Spleen (tissue), 11 donors: ENCODE measurements at regions not wholly inside any gene's neighbourhood (a gene's known extent, or its start where the extent isn't known, plus 50 kb on each side); places are given as distances from the start of the nearest gene placed in this dataset.

Experiments
- DNase-seq: peaks from one replicate; pipeline ENCODE4 v3.0.0-alpha.2; 2020
- H3K27ac ChIP-seq, 8 donors: fragments of 200-600 bp; sonication (generic) in 7 of 8; 1 replicate in 4 of 8; 2 replicates in 4 of 8; pipeline versions ENCODE4 v1.5.0 to v1.8.0; 2016 to 2021; ENCODE audit warnings: inconsistent platforms in 4 of 8, mild to moderate bottlenecking in 4 of 8, moderate library complexity in 1 of 8
- H3K27me3 ChIP-seq, 7 donors: fragments of 200-600 bp; sonication (generic) in 6 of 7; replicated peaks in 1 of 7; 1 replicate in 4 of 7; 2 replicates in 3 of 7; pipeline versions ENCODE4 v1.5.0 to v1.8.0; 2016 to 2021; ENCODE audit warnings: inconsistent platforms in 3 of 7, mild to moderate bottlenecking in 1 of 7
- H3K36me3 ChIP-seq, 6 donors: fragments of 200-600 bp; sonication (generic) in 5 of 6; 1 replicate in 4 of 6; 2 replicates in 2 of 6; pipeline versions ENCODE4 v1.5.0 to v1.8.0; 2016 to 2021; ENCODE audit warnings: inconsistent platforms in 2 of 6
- H3K4me1 ChIP-seq, 6 donors: fragments of 200-600 bp; sonication (generic) in 5 of 6; 1 replicate in 3 of 6; 2 replicates in 3 of 6; pipeline versions ENCODE4 v1.5.0 to v1.8.0; 2016 to 2021; ENCODE audit warnings: inconsistent platforms in 3 of 6
- H3K4me3 ChIP-seq, 8 donors: fragments of 200-600 bp; sonication (generic) in 7 of 8; 1 replicate in 4 of 8; 2 replicates in 4 of 8; pipeline versions ENCODE4 v1.5.0 to v1.8.0; 2016 to 2021; ENCODE audit warnings: inconsistent platforms in 4 of 8, mild to moderate bottlenecking in 4 of 8, moderate library complexity in 2 of 8
- H3K9me3 ChIP-seq, 8 donors: fragments of 200-600 bp; sonication (generic) in 7 of 8; 1 replicate in 4 of 8; 2 replicates in 4 of 8; pipeline versions ENCODE4 v1.5.0 to v1.8.0; 2016 to 2021; ENCODE audit warnings: inconsistent platforms in 4 of 8
- CTCF ChIP-seq, 11 experiments: fragments of 200-600 bp in 7 of 11; fragments of 450-650 bp in 4 of 11; sonication (generic) in 4 of 11; IDR thresholded peaks in 8 of 11; conservative IDR thresholded peaks in 3 of 11; 1 replicate in 7 of 11; 2 replicates in 4 of 11; pipeline versions ENCODE4 v1.4.0 to v1.8.0; 2016 to 2021; ENCODE audit warnings: antibody characterized with exemption in 11 of 11, inconsistent platforms in 4 of 11, mild to moderate bottlenecking in 1 of 11
- POLR2A ChIP-seq, 3 donors: fragments of 450-650 bp; IDR thresholded peaks; one replicate each; pipeline ENCODE4 v1.5.1; 2017; ENCODE audit warnings: antibody characterized with exemption in 3 of 3, mild to moderate bottlenecking in 1 of 3
- POLR2AphosphoS5 ChIP-seq, 3 donors: sonication (generic); formaldehyde crosslinking; IDR thresholded peaks; one replicate each; pipeline ENCODE4 v1.5.1; 2017; ENCODE audit warnings: antibody characterized with exemption in 3 of 3
- WGBS, 5 donors: extraction: QIAGEN DNeasy Blood & Tissue Kit in 3 of 5; methylation state at CpG; one replicate each; pipeline versions ENCODE4 v1.1.5 to v1.1.7; 2013 to 2018; 5-methylcytosine and 5-hydroxymethylcytosine counted together
- intact Hi-C: fragments of 100-400 bp; cut with DNase I; formaldehyde crosslinking; loops from one replicate; pipeline ENCODE4 v1.15.0; 2023; ENCODE audit warnings: low total_unique reads
- donor health status: healthy with polysubstance abuse.
- donor health status: DM: no; HTN: no; CAD: no; lungs with moderate emphysema.
- donor health status: DM: no; HTN: no; CAD: no.
- donor health status: Bipolar disorder and iron deficiency.
- donor health status: healthy.
- donor health status: DM: no; HTN: no; CAD: no.
- donor health status: DM: yes; HTN: yes; CAD: no.

- no peak overlapping the region for H3K27ac ChIP-seq
- TF ChIP-seq POLR2A (IDR thresholded peaks at IDR 0.05) (no peak), CTCF (IDR thresholded peaks at IDR 0.05 in 8 of 11, conservative IDR thresholded peaks at IDR 0.05 in 3 of 11) (no peak), POLR2AphosphoS5 (IDR thresholded peaks at IDR 0.05) (no peak)
- 68 to 100% (median 79%) methylated on average over 2 of the region's 2 CpGs for WGBS, 5 donors
Measured at GRCh38 chrX:23570674-23571343, 96.5 kb upstream of the PRDX4 start.

DNA sequence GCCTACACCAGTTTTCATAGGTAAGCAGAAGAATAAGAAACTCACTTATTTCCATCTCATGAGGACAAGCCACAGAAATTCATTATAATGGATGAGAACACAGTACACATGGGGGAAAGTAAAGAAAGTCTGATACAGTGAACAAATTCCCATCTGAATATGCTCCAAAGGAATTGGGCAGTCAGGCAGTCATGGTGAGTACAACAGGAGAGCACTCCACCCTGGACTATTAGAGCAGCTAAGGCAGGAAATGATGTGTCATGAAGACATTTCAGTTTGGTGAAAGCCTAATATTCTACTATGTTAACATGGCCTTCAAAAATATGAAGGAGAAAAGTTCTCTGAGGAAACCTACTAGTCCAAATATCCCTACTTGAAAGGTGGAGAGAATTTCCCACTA, 92.0 kb upstream of the PRDX4 start:
- H3K27me3 ChIP-seq = peaks cover 0 to 7% (median 0%) of the 10 kb centered on the region in 7 donors

More at GRCh38 chrX:23570674-23571343, 96.5 kb upstream of the PRDX4 start:
- Histone ChIP-seq H3K9me3 (peaks cover 0 to 12% (median 4%) of the 10 kb centered on the region in 8 donors), H3K4me3 (no peak overlapping the region), H3K36me3 (no peaks in the 10 kb centered on the region), H3K4me1 (no peaks in the 10 kb centered on the region), H3K27me3 (peaks cover 0 to 7% (median 0%) of the 10 kb centered on the region in 7 donors)
- intact Hi-C loops = no loop called here
- DNase-seq = no peak

DNA sequence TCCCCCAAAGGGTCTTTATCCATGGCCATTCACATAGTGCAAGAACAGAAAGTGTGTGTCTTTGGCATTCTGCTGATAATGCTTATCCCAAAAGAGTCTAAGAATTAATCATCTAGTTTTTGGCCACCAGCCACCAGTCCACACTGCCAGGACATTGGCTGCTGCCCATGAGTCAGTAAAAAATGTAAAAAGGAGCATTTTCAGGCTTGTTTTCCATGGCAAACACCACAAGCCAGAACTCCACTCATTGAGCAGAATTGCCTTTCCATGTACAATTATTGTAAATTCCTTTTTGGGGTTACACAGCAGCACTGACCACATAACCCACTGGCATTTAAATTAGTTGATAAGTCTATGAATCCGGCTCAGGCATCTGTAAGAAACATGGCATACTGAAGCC, 89.2 kb upstream of the PRDX4 start:
- no peak for TF ChIP-seq CTCF (IDR thresholded peaks at IDR 0.05 in 8 of 11, conservative IDR thresholded peaks at IDR 0.05 in 3 of 11)
- no peak for TF ChIP-seq POLR2A (IDR thresholded peaks at IDR 0.05)
- TF ChIP-seq POLR2AphosphoS5 (IDR thresholded peaks at IDR 0.05) = no peak
- WGBS, 5 donors = 75 to 100% (median 86%) methylated on average over 1 of the region's 1 CpG
- intact Hi-C loops = no loop called here
- H3K4me3 ChIP-seq = no peak overlapping the region
- DNase-seq = no peak
- no peaks in the 10 kb centered on the region for H3K4me1 ChIP-seq
- H3K9me3 ChIP-seq = no peaks in the 10 kb centered on the region
- H3K36me3 ChIP-seq = no peaks in the 10 kb centered on the region
- no peaks in the 10 kb centered on the region for H3K27me3 ChIP-seq
- H3K27ac ChIP-seq = no peak overlapping the region

More for the DNA sequence above, 92.0 kb upstream of the PRDX4 start:
- intact Hi-C loops = no loop called here
- TF ChIP-seq CTCF (IDR thresholded peaks at IDR 0.05 in 8 of 11, conservative IDR thresholded peaks at IDR 0.05 in 3 of 11) (no peak), POLR2A (IDR thresholded peaks at IDR 0.05) (no peak), POLR2AphosphoS5 (IDR thresholded peaks at IDR 0.05) (no peak)
- H3K9me3 ChIP-seq = no peaks in the 10 kb centered on the region
- no peak overlapping the region for H3K4me3 ChIP-seq
- no peak overlapping the region for H3K27ac ChIP-seq
- H3K36me3 ChIP-seq = no peaks in the 10 kb centered on the region
- DNase-seq = no peak
- no peaks in the 10 kb centered on the region for H3K4me1 ChIP-seq

GRCh38 chrX:23589496-23589895, 77.8 kb upstream of the PRDX4 start:
- WGBS, 5 donors = 49 to 81% (median 62%) methylated on average over 3 to 4 of the region's 4 CpGs
- Histone ChIP-seq H3K27me3 (peaks cover 0 to 5% (median 0%) of the 10 kb centered on the region in 7 donors), H3K9me3 (no peaks in the 10 kb centered on the region), H3K4me1 (no peaks in the 10 kb centered on the region), H3K36me3 (no peaks in the 10 kb centered on the region), H3K27ac (no peak overlapping the region), H3K4me3 (no peak overlapping the region)
- intact Hi-C loops = no loop called here
- no peak for DNase-seq
- no peak for TF ChIP-seq CTCF (IDR thresholded peaks at IDR 0.05 in 8 of 11, conservative IDR thresholded peaks at IDR 0.05 in 3 of 11)
- no peak for TF ChIP-seq POLR2AphosphoS5 (IDR thresholded peaks at IDR 0.05)
- TF ChIP-seq POLR2A (IDR thresholded peaks at IDR 0.05) = no peak
